ENCODE measurements at regions not wholly inside any gene's neighbourhood (a gene's known extent, or its start where the extent isn't known, plus 50 kb on each side); places are given as distances from the start of the nearest gene placed in this dataset.

DNA sequence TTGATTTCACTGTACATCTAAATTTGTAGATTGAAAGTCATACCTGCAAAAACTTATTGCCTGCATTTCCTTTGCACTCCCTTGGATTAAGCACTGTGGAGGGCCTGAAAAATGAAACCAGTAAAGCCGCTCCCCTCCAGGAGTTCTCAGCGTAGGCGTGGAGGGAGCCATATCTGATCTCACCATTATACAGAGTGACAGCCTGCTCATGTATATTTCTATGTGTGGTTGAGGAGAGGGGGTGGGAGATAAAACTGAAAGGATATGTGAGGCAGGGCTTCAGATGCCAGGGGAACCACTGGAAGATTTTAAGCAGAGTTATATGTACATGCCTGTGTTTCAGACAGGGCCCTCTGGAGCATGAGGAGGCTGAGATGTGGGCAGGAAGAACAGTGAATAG lies 303.0 kb downstream of the MSX2 start:
- POLR2A ChIA-PET: no interaction called here
- intact Hi-C loops (cut with micrococcal nuclease): no loop called here
- Mint-ChIP-seq H3K27ac (ENCODE audit: low read depth, unreplicated experiment) (no peak overlapping the region), H3K27me3 (ENCODE audit: insufficient read depth, unreplicated experiment) (no peaks in the 10 kb centered on the region), H3K36me3 (ENCODE audit: insufficient read depth, unreplicated experiment) (no peaks in the 10 kb centered on the region), H3K4me1 (ENCODE audit: insufficient read depth, unreplicated experiment) (no peaks in the 10 kb centered on the region), H3K4me3 (ENCODE audit: unreplicated experiment) (no peak overlapping the region), H3K9me3 (ENCODE audit: unreplicated experiment) (peaks cover 10% of the 10 kb centered on the region)
- CTCF ChIA-PET: no interaction called here
- no peak for DNase-seq (ENCODE audit: unreplicated experiment)
- no peak for TF ChIP-seq CTCF (IDR thresholded peaks at IDR 0.05; ENCODE audit: unreplicated experiment)
- BruUV-seq (replicated peaks): no TSS peak

GRCh38 chr5:175025077-175025476 lies 300.7 kb downstream of the MSX2 start:
- intact Hi-C loops (cut with micrococcal nuclease): no loop called here
- Mint-ChIP-seq H3K4me3 (ENCODE audit: unreplicated experiment) (no peak overlapping the region), H3K27me3 (ENCODE audit: insufficient read depth, unreplicated experiment) (peaks cover 20% of the 10 kb centered on the region), H3K9me3 (ENCODE audit: unreplicated experiment) (no peaks in the 10 kb centered on the region), H3K36me3 (ENCODE audit: insufficient read depth, unreplicated experiment) (no peaks in the 10 kb centered on the region), H3K4me1 (ENCODE audit: insufficient read depth, unreplicated experiment) (no peaks in the 10 kb centered on the region), H3K27ac (ENCODE audit: low read depth, unreplicated experiment) (no peak overlapping the region)
- BruUV-seq (replicated peaks): no TSS peak
- CTCF ChIA-PET: interaction anchor here (0.6 kb wide), 2 partner anchors 698 to 1548 kb away, joined by 3 read pairs; no protein-coding TSS in a partner anchor
- POLR2A ChIA-PET: interaction anchor here (0.6 kb wide), 1 partner anchor 27 kb away, joined by 3 read pairs; no protein-coding TSS in a partner anchor
- no peak for DNase-seq (ENCODE audit: unreplicated experiment)
- TF ChIP-seq CTCF (IDR thresholded peaks at IDR 0.05; ENCODE audit: unreplicated experiment): no peak

DNA sequence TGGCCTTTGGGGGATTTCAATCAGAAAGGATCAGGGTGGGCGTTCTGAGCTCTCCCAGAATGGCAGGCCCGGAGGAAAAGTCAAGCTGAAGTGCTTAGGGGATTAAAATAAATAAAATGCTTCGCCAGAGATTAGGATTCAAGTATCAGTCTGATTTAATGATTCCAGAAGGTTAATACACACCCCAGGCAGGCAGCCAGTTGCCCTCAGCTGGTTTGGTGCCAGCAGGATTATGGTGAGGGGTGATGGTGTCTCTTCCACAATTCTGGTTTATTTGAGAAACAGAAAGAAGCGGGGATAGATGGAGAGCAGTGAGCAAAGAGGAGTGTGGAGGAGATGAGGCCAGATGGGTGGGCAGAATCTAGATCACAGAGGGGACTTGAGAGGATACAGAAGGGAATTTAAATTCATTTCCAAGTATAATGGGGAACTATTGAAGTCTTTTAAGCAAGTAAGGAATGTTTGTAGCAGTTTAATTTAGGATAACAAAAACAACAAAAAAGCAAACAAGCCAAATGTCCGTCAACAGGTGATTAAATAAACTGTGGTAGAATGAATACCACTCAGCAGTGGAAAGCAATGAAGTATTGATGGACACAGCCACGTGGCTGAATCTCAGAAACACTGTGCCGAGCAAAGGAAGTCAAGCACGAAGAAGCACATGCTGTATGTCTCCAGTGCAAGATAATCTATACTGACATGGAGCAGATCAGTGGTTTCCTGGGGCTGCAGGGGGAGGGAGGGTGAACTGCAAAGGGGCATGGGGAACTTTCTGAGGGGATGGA lies 297.7 kb downstream of the MSX2 start:
- CTCF ChIA-PET: interaction anchor here (0.6 to 1.2 kb wide), 3 partner anchors 71 to 695 kb away, joined by 3 to 4 read pairs (median 4); no protein-coding TSS in a partner anchor
- no peak for TF ChIP-seq CTCF (IDR thresholded peaks at IDR 0.05; ENCODE audit: unreplicated experiment)

DNA sequence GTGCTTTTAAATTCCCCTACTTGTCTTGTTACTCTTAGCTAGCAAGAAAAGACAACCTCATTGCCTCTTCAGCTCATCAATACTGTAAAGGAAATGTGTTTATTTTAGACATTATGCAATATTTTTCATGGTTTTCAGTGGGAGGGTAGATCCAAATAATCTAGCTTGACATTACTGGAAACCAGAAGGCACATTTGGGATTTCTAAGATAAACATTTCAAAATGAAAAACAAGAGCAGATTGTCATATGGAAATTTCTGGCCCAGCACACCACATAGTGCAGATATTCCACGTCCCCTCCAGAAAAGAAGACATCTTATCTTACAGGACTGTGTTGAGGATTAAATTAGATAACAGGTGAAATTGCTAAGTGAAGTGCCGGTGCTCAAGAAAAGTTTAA lies 296.9 kb downstream of the MSX2 start:
- Mint-ChIP-seq H3K4me3 (ENCODE audit: unreplicated experiment) (no peak overlapping the region), H3K4me1 (ENCODE audit: insufficient read depth, unreplicated experiment) (no peaks in the 10 kb centered on the region), H3K27me3 (ENCODE audit: insufficient read depth, unreplicated experiment) (peaks cover 27% of the 10 kb centered on the region), H3K36me3 (ENCODE audit: insufficient read depth, unreplicated experiment) (no peaks in the 10 kb centered on the region), H3K9me3 (ENCODE audit: unreplicated experiment) (no peaks in the 10 kb centered on the region), H3K27ac (ENCODE audit: low read depth, unreplicated experiment) (no peak overlapping the region)
- POLR2A ChIA-PET: interaction anchor here (0.7 kb wide), 1 partner anchor 15 kb away, joined by 4 read pairs; no protein-coding TSS in a partner anchor
- DNase-seq (ENCODE audit: unreplicated experiment): no peak
- no TSS peak for BruUV-seq (replicated peaks)
- CTCF ChIA-PET: interaction anchor here (0.7 to 1.2 kb wide), 3 partner anchors 70 to 557 kb away, joined by 3 to 4 read pairs (median 4); no protein-coding TSS in a partner anchor
- no peak for TF ChIP-seq CTCF (IDR thresholded peaks at IDR 0.05; ENCODE audit: unreplicated experiment)
- intact Hi-C loops (cut with micrococcal nuclease): no loop called here

More for the DNA sequence above, 297.7 kb downstream of the MSX2 start:
- POLR2A ChIA-PET: no interaction called here
- H3K4me1 Mint-ChIP-seq (ENCODE audit: insufficient read depth, unreplicated experiment): no peaks in the 10 kb centered on the region
- DNase-seq (ENCODE audit: unreplicated experiment): no peak
- intact Hi-C loops (cut with micrococcal nuclease): no loop called here
- no peaks in the 10 kb centered on the region for H3K9me3 Mint-ChIP-seq (ENCODE audit: unreplicated experiment)
- no peaks in the 10 kb centered on the region for H3K36me3 Mint-ChIP-seq (ENCODE audit: insufficient read depth, unreplicated experiment)
- H3K27ac Mint-ChIP-seq (ENCODE audit: low read depth, unreplicated experiment): no peak overlapping the region
- H3K4me3 Mint-ChIP-seq (ENCODE audit: unreplicated experiment): no peak overlapping the region
- peaks cover 21% of the 10 kb centered on the region for H3K27me3 Mint-ChIP-seq (ENCODE audit: insufficient read depth, unreplicated experiment)
- no TSS peak for BruUV-seq (replicated peaks)

All from MCF 10A (cell line).